SK-N-SH treated with all-trans-retinoic acid at 6 μM for 48 hours (cell line): ENCODE measurements at regions not wholly inside any gene's neighbourhood (a gene's known extent, or its start where the extent isn't known, plus 50 kb on each side); places are given as distances from the start of the nearest gene placed in this dataset.

Source experiments
- BACH2 ChIP-seq: fragments of 250-450 bp; sonication (Bioruptor Pico); IDR thresholded peaks from 2 replicates; pipeline ENCODE4 v1.9.0; 2021; ENCODE audit warnings: mild to moderate bottlenecking, borderline replicate concordance
- GLIS3 ChIP-seq: fragments of 250-450 bp; sonication (Bioruptor Pico); IDR thresholded peaks from 2 replicates; pipeline ENCODE4 v1.5.0; 2020; ENCODE audit warnings: mild to moderate bottlenecking, moderate library complexity
- OSR1 ChIP-seq: fragments of 250-450 bp; sonication (Bioruptor Pico); IDR thresholded peaks from 2 replicates; pipeline ENCODE4 v1.8.0; 2022; ENCODE audit warnings: moderate library complexity, mild to moderate bottlenecking, inconsistent platforms
- PATZ1 ChIP-seq: fragments of 250-450 bp; sonication (Bioruptor Pico); IDR thresholded peaks from 2 replicates; pipeline ENCODE4 v1.8.0; 2020; ENCODE audit warnings: mild to moderate bottlenecking, moderate library complexity, borderline replicate concordance
- POU6F1 ChIP-seq: fragments of 250-450 bp; sonication (Bioruptor Pico); IDR thresholded peaks from 2 replicates; pipeline ENCODE4 v1.8.0; 2021; ENCODE audit warnings: low read depth, mild to moderate bottlenecking, moderate library complexity, borderline replicate concordance
- PPARA ChIP-seq: fragments of 250-450 bp; sonication (Bioruptor Pico); IDR thresholded peaks from 2 replicates; pipeline ENCODE4 v1.5.0; 2020; ENCODE audit warnings: mild to moderate bottlenecking, borderline replicate concordance
- RARB ChIP-seq: fragments of 250-450 bp; sonication (Bioruptor Pico); IDR thresholded peaks from 2 replicates; pipeline ENCODE4 v1.8.0; 2021; ENCODE audit warnings: mild to moderate bottlenecking, moderate library complexity
- SNAI2 ChIP-seq: fragments of 250-450 bp; sonication (Bioruptor Pico); IDR thresholded peaks from 2 replicates; pipeline ENCODE4 v1.5.0; 2020; ENCODE audit warnings: mild to moderate bottlenecking, moderate library complexity
- ZFP3 ChIP-seq: fragments of 250-450 bp; sonication (Bioruptor Pico); IDR thresholded peaks from 2 replicates; pipeline ENCODE4 v1.5.0; 2020; ENCODE audit warnings: mild to moderate bottlenecking, moderate library complexity
- ZFP30 ChIP-seq: fragments of 450-650 bp; formaldehyde crosslinking; IDR thresholded peaks from 2 replicates; pipeline ENCODE4 v1.5.0; 2022; ENCODE audit warnings: mild to moderate bottlenecking, moderate library complexity
- ZNF70 ChIP-seq: fragments of 450-650 bp; formaldehyde crosslinking; IDR thresholded peaks from 2 replicates; pipeline ENCODE4 v1.5.0; 2020; ENCODE audit warnings: mild to moderate bottlenecking, moderate library complexity
- ZNF8 ChIP-seq: fragments of 450-650 bp; formaldehyde crosslinking; IDR thresholded peaks from 2 replicates; pipeline ENCODE4 v1.5.0; 2020; ENCODE audit warnings: mild to moderate bottlenecking, moderate library complexity
- TF ChIP-seq, protein P1 (sequence below): fragments of 250-450 bp; sonication (Bioruptor Pico); IDR thresholded peaks from 2 replicates; pipeline ENCODE4 v1.5.1; 2021; ENCODE audit warnings: mild to moderate bottlenecking, moderate library complexity

GRCh38 chr20:57078116-57078515, 188.3 kb downstream of the BMP7 start:
- TF ChIP-seq ZNF70 (CRISPR knock-in tag) (no peak), PATZ1 (CRISPR knock-in tag) (no peak), ZFP3 (CRISPR knock-in tag) (no peak), POU6F1 (CRISPR knock-in tag) (no peak), SNAI2 (CRISPR knock-in tag) (no peak), OSR1 (no peak), BACH2 (CRISPR knock-in tag) (no peak), RARB (CRISPR knock-in tag) (no peak), GLIS3 (no peak), ZFP30 (no peak), ZNF8 (CRISPR knock-in tag) (no peak), PPARA (no peak)
- TF ChIP-seq, protein P1, sequence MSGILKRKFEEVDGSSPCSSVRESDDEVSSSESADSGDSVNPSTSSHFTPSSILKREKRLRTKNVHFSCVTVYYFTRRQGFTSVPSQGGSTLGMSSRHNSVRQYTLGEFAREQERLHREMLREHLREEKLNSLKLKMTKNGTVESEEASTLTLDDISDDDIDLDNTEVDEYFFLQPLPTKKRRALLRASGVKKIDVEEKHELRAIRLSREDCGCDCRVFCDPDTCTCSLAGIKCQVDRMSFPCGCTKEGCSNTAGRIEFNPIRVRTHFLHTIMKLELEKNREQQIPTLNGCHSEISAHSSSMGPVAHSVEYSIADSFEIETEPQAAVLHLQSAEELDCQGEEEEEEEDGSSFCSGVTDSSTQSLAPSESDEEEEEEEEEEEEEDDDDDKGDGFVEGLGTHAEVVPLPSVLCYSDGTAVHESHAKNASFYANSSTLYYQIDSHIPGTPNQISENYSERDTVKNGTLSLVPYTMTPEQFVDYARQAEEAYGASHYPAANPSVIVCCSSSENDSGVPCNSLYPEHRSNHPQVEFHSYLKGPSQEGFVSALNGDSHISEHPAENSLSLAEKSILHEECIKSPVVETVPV (CRISPR knock-in tag) = no peak
